ENCODE measurements at regions not wholly inside any gene's neighbourhood (a gene's known extent, or its start where the extent isn't known, plus 50 kb on each side); places are given as distances from the start of the nearest gene placed in this dataset.
"Not testable (repeated sequence)": the region's sequence is repeated elsewhere in the genome, so short reads cannot be mapped to it uniquely, and the experiment has no call there.

DNA sequence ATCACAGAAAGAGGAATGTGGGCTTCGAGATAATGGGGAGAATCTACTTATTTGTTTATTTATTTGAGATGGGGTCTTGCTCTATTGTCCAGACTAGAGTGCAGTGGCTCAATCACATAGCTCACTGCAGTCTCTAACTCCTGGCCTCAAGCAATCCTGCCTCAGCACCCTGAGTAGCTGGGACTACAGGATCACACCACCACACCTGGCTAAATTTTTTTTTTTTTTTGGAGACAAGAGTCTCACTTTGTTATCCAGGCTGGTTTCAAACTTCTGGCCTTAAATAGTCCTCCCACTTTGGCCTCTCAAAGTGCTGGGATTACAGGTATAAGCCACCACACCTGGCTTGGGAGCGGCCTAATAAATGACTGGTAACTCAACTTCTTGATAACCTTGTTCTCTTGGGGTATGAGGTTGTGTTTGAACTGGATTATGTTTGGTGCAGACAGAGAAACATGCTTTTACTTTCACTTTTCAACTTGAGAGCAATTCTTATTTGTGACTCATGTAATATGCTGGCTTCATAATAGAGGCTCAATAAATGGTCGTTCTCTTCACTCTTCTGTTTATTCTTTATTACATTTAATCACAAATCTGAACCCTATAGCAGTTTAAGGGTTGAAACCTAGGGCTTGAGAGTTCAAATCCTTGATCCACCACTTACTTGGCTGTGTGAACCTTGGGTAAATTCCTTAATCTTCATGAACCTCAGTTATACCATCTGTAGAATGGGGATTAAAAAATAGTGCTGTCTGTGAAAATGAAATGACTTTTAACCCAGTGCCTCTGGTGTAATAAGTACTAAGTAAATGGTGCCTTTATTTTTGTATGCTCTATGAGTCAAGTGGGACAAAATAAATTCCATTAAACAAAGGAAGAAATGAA, 129.1 kb upstream of the HS3ST2 start:
- peaks cover 5% of the 10 kb centered on the region for H3K4me1 ChIP-seq (ENCODE audit: control insufficient read depth, low read depth, low read length)
- H3K27ac ChIP-seq (ENCODE audit: low read length) = no peak overlapping the region

DNA sequence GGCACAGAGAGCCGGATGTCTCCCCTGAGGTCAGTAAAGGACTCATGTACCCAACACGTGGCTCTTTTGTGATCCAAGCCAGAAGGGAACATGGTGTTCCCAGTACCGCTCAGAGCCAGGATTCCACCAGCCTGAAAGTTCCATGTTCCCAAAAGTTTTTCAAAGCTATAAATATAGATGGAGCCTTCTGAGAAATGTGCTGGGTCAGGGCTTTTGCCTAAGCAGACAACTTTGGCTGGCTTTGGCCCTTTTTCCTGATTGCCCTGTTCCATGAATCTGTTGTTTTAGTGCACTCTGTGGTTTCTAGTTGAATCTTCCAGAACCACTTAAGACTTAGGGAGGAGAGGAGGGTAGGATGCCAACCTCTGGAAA, 128.5 kb upstream of the HS3ST2 start:
- Histone ChIP-seq H3K36me3 (ENCODE audit: control insufficient read depth, low read depth, low read length) (no peaks in the 10 kb centered on the region), H3K27me3 (ENCODE audit: control insufficient read depth, insufficient read depth, low read length) (no peaks in the 10 kb centered on the region)

More for the DNA sequence above, 129.1 kb upstream of the HS3ST2 start:
- Histone ChIP-seq H3K4me3 (ENCODE audit: low read length) (no peak overlapping the region), H3K27me3 (ENCODE audit: control insufficient read depth, insufficient read depth, low read length) (no peaks in the 10 kb centered on the region), H3K9ac (ENCODE audit: low read length) (no peak overlapping the region), H3K9me3 (ENCODE audit: control insufficient read depth, low read depth, low read length) (peaks cover 7% of the 10 kb centered on the region), H3K36me3 (ENCODE audit: control insufficient read depth, low read depth, low read length) (no peaks in the 10 kb centered on the region)

DNA sequence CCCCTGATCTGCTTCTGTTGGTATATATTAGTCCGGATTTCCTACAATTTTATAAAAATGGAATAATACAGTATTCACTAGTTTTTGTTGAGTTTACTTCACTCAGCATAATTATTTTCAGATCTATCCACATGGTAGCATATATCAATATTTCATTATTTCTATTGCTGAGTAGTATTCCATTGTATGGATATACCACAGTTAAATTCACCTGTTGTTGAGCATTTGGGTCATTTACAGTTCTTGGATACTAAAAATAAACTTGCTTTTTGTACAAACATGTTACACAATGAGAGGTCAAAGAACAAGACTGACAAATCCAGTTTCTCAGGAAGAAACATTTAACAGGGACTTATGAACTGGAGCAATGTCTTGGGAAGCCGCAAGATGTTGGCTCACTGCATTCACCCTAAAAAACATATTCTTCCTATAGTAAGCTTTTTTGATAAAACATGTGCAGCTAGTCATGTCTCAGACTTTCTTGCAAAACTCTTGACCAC, 126.9 kb upstream of the HS3ST2 start:
- Histone ChIP-seq H3K36me3 (ENCODE audit: control insufficient read depth, low read depth, low read length) (no peaks in the 10 kb centered on the region), H3K4me3 (ENCODE audit: low read length) (no peak overlapping the region), H3K27me3 (ENCODE audit: control insufficient read depth, insufficient read depth, low read length) (no peaks in the 10 kb centered on the region), H3K4me1 (ENCODE audit: control insufficient read depth, low read depth, low read length) (no peaks in the 10 kb centered on the region), H3K9ac (ENCODE audit: low read length) (no peak overlapping the region), H3K27ac (ENCODE audit: low read length) (no peak overlapping the region), H3K9me3 (ENCODE audit: control insufficient read depth, low read depth, low read length) (peaks cover 7% of the 10 kb centered on the region)

More for the DNA sequence above, 128.5 kb upstream of the HS3ST2 start:
- H3K4me1 ChIP-seq (ENCODE audit: control insufficient read depth, low read depth, low read length) = peaks cover 1% of the 10 kb centered on the region
- no peak overlapping the region for H3K9ac ChIP-seq (ENCODE audit: low read length)
- no peak overlapping the region for H3K4me3 ChIP-seq (ENCODE audit: low read length)
- H3K9me3 ChIP-seq (ENCODE audit: control insufficient read depth, low read depth, low read length) = peaks cover 7% of the 10 kb centered on the region
- H3K27ac ChIP-seq (ENCODE audit: low read length) = no peak overlapping the region

DNA sequence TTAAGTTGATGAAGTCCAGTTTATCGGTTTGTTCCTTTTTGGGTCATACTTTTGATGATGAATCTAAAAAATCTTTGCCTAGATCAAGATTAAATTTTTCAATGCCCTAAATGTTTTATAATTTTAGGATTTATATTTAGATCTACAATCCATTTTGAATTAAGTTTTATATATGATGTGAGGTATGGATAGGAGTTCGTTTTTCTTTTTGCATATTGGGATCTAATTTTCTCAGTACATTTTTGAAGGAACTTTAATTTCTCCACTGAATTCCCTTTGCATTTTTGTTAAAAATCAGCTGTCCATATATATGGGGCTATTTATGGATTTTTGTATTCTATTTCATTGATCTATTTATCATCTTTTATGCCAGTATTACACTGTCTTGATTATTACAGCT, 125.5 kb upstream of the HS3ST2 start:
- no peak overlapping the region for H3K27ac ChIP-seq (ENCODE audit: low read length)
- no peaks in the 10 kb centered on the region for H3K27me3 ChIP-seq (ENCODE audit: control insufficient read depth, insufficient read depth, low read length)
- no peak overlapping the region for H3K4me3 ChIP-seq (ENCODE audit: low read length)
- H3K4me1 ChIP-seq (ENCODE audit: control insufficient read depth, low read depth, low read length) = no peaks in the 10 kb centered on the region
- H3K9ac ChIP-seq (ENCODE audit: low read length) = no peak overlapping the region
- H3K36me3 ChIP-seq (ENCODE audit: control insufficient read depth, low read depth, low read length) = no peaks in the 10 kb centered on the region
- peaks cover 7% of the 10 kb centered on the region for H3K9me3 ChIP-seq (ENCODE audit: control insufficient read depth, low read depth, low read length)

DNA sequence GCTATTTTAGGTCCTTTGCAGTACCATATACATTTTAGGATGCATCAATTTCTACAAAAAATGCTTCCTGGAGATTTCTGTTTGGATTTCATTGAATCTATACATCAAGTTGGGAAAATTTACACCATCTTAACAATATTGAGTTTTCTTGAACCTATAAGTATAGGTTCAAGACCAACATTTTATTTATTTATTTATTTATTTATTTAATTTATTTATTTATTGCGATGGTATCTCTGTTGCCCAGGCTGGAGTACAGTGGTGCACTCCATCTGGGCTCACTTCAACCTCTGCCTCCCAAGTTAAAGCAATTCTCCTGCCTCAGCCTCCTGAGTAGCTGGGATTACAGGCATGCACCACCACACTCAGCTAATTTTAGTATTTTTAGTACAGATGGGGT, 125.0 kb upstream of the HS3ST2 start:
- H3K9ac ChIP-seq (ENCODE audit: low read length) = no peak overlapping the region
- H3K27me3 ChIP-seq (ENCODE audit: control insufficient read depth, insufficient read depth, low read length) = no peaks in the 10 kb centered on the region
- H3K4me3 ChIP-seq (ENCODE audit: low read length) = no peak overlapping the region
- no peaks in the 10 kb centered on the region for H3K4me1 ChIP-seq (ENCODE audit: control insufficient read depth, low read depth, low read length)
- H3K36me3 ChIP-seq (ENCODE audit: control insufficient read depth, low read depth, low read length) = no peaks in the 10 kb centered on the region
- H3K9me3 ChIP-seq (ENCODE audit: control insufficient read depth, low read depth, low read length) = peaks cover 7% of the 10 kb centered on the region
- no peak overlapping the region for H3K27ac ChIP-seq (ENCODE audit: low read length)

DNA sequence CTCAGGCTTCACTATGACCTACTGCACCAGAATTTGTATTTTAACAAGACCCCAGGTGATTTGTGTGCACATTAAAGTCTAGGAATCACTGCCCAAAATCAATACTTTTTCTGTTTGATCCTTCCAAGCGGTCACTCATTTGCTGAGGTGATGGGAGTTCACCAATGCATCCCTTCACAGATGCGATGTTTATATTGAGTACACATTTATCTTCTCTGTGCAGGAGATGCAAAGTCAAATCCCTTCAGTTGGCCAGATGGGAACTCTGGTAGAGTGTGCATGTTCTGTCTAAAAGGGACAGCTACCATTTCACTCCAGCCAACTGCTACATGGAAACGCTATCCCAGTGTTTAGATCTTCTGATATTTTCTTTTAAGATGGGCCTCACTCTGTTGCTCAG, 122.6 kb upstream of the HS3ST2 start:
- Histone ChIP-seq H3K36me3 (ENCODE audit: control insufficient read depth, low read depth, low read length) (no peaks in the 10 kb centered on the region), H3K9me3 (ENCODE audit: control insufficient read depth, low read depth, low read length) (peaks cover 7% of the 10 kb centered on the region), H3K4me3 (ENCODE audit: low read length) (no peak overlapping the region), H3K27me3 (ENCODE audit: control insufficient read depth, insufficient read depth, low read length) (no peaks in the 10 kb centered on the region), H3K27ac (ENCODE audit: low read length) (no peak overlapping the region), H3K4me1 (ENCODE audit: control insufficient read depth, low read depth, low read length) (no peaks in the 10 kb centered on the region), H3K9ac (ENCODE audit: low read length) (no peak overlapping the region)

DNA sequence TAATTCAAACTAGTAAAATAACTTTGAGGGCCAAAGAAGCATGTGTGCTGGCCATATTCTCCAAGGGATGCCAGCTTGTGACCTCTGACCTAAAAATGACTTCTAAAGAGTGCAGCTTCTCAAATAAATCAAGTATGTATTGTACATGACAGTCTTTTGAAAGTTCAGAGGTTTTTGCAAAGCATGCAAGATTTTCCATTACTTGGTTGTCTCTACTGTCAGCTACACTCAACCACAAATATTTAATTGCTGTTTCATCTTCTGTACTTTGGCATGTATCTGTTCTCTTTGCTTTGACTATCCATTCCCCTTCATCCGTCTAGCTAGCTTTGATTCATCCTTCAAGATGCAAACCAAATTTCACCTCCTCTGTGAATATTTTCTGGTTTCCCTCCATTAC, 121.9 kb upstream of the HS3ST2 start:
- peaks cover 4% of the 10 kb centered on the region for H3K9me3 ChIP-seq (ENCODE audit: control insufficient read depth, low read depth, low read length)
- H3K4me1 ChIP-seq (ENCODE audit: control insufficient read depth, low read depth, low read length) = no peaks in the 10 kb centered on the region
- no peaks in the 10 kb centered on the region for H3K36me3 ChIP-seq (ENCODE audit: control insufficient read depth, low read depth, low read length)
- no peak overlapping the region for H3K27ac ChIP-seq (ENCODE audit: low read length)
- no peak overlapping the region for H3K9ac ChIP-seq (ENCODE audit: low read length)
- H3K4me3 ChIP-seq (ENCODE audit: low read length) = no peak overlapping the region
- no peaks in the 10 kb centered on the region for H3K27me3 ChIP-seq (ENCODE audit: control insufficient read depth, insufficient read depth, low read length)

DNA sequence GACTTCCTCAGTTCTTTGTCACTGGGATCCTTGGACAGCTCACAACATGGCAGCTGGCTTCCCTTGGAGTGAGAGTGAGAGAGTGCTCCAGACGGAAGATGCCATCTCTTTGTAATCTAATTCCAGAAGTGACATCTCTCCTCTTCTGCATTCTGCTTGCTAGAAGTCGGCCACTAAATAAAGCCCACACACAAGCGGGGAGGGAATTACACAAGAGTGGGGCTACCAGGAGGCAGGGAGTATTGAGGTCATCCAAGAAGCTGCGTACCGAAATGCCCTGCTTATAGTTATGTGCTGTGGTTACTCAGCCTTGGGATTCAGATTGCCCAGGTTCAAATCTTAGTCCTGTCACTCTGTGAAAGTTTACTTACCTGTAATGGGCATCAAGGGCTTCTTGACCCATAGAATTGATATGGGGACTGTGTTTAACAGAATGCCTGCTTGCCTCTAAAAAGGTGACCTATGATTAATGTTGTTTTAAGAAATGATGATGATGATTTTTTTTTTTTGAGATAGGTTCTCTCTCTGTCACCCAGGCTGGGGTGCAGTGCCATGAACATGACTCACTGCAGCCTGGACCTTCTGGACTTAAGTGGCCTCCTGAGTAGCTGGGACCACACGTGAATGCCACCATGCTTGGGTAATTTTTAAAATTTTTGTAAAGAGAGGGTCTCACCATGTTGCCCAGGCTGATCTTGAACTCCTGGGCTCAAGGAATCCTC, 120.9 kb upstream of the HS3ST2 start:
- H3K27ac ChIP-seq (ENCODE audit: low read length) = no peak overlapping the region
- H3K36me3 ChIP-seq (ENCODE audit: control insufficient read depth, low read depth, low read length) = no peaks in the 10 kb centered on the region
- H3K4me3 ChIP-seq (ENCODE audit: low read length) = no peak overlapping the region
- H3K9ac ChIP-seq (ENCODE audit: low read length) = no peak overlapping the region
- H3K4me1 ChIP-seq (ENCODE audit: control insufficient read depth, low read depth, low read length) = no peaks in the 10 kb centered on the region
- no peaks in the 10 kb centered on the region for H3K27me3 ChIP-seq (ENCODE audit: control insufficient read depth, insufficient read depth, low read length)
- H3K9me3 ChIP-seq (ENCODE audit: control insufficient read depth, low read depth, low read length) = no peaks in the 10 kb centered on the region

DNA sequence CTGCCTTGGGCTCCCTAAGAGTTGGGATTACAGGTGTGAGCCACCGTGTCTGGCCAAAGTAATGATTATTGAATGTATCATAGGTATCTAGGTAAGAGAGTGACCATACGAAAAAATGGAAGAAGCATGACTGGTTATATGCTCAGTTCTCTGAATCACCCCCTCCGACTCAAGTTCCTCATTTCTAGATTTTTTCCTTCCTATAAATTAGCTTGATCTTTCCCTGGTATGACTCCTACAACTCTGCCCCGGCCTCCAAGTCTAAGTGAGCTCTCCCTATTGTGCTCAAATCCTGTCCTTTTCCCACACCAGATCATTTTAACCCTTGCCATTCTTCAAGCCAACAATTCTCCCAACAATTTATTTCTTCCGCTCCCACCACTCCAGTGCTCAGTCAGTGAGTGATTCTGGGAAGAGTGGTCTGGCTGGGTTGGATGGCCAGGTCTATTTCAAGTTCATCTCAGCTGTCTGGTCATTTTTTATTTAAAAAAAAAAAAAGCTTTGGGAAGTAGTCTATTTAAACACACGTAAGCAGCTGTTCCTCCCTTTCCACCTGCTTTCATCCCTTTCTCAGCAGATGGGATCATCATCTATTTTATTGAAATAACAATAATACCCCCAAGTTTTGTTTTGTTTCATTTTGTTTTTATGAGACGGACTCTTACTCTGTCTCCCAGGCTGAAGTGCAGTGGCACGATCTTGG, 120.2 kb upstream of the HS3ST2 start:
- H3K36me3 ChIP-seq (ENCODE audit: control insufficient read depth, low read depth, low read length) = no peaks in the 10 kb centered on the region
- no peaks in the 10 kb centered on the region for H3K27me3 ChIP-seq (ENCODE audit: control insufficient read depth, insufficient read depth, low read length)
- no peak overlapping the region for H3K9ac ChIP-seq (ENCODE audit: low read length)
- H3K4me1 ChIP-seq (ENCODE audit: control insufficient read depth, low read depth, low read length) = no peaks in the 10 kb centered on the region
- no peak overlapping the region for H3K4me3 ChIP-seq (ENCODE audit: low read length)
- H3K27ac ChIP-seq (ENCODE audit: low read length) = no peak overlapping the region
- no peaks in the 10 kb centered on the region for H3K9me3 ChIP-seq (ENCODE audit: control insufficient read depth, low read depth, low read length)

DNA sequence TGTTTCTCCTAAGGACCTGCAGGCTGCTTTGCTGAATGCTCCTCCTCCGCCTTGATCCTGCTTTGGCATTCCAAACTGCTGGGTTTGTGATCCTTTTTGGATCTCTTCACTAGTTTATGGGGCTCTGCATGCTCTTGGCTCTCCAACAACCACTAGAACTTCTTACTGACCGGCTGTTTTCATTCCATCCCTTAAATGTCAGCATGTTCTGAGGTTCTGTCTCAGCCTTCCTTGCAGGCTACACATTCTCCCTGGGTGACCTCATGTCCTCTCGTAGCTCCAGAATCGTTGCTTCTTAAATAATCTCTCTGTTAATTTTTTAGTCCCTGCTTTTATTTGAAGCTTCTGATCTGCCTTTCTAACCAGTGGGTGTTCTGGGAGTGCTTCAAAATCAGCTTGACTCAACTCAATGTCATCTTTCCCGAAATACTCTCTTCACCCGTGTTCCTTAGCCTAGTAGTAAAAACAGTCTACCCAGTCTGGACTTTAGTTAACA, 119.0 kb upstream of the HS3ST2 start:
- H3K9me3 ChIP-seq (ENCODE audit: control insufficient read depth, low read depth, low read length) = no peaks in the 10 kb centered on the region
- no peak overlapping the region for H3K9ac ChIP-seq (ENCODE audit: low read length)
- no peak overlapping the region for H3K4me3 ChIP-seq (ENCODE audit: low read length)
- no peaks in the 10 kb centered on the region for H3K27me3 ChIP-seq (ENCODE audit: control insufficient read depth, insufficient read depth, low read length)
- H3K27ac ChIP-seq (ENCODE audit: low read length) = no peak overlapping the region
- no peaks in the 10 kb centered on the region for H3K36me3 ChIP-seq (ENCODE audit: control insufficient read depth, low read depth, low read length)
- no peaks in the 10 kb centered on the region for H3K4me1 ChIP-seq (ENCODE audit: control insufficient read depth, low read depth, low read length)

DNA sequence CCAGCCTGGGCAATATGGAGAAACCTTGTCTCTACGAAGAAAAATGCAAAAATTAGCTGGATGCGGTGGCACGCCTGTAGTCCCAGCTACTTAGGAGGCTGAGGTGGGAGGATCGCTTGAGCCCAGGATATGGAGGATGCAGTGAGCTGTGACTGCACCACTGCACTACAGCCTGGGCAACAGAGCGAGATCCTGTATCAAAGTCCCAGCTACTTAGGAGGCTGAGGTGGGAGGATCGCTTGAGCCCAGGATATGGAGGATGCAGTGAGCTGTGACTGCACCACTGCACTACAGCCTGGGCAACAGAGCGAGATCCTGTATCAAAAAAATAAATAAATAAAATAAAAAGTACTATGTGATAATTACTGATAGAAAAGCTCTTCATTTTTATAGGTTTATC, 118.2 kb upstream of the HS3ST2 start:
- not testable (repeated sequence) for H3K9ac ChIP-seq (ENCODE audit: low read length); H3K4me1 ChIP-seq (ENCODE audit: control insufficient read depth, low read depth, low read length); H3K9me3 ChIP-seq (ENCODE audit: control insufficient read depth, low read depth, low read length)

More for the DNA sequence above, 118.2 kb upstream of the HS3ST2 start:
- not testable (repeated sequence) for H3K27me3 ChIP-seq (ENCODE audit: control insufficient read depth, insufficient read depth, low read length); H3K4me3 ChIP-seq (ENCODE audit: low read length); H3K36me3 ChIP-seq (ENCODE audit: control insufficient read depth, low read depth, low read length); H3K27ac ChIP-seq (ENCODE audit: low read length)
